CD4-positive, alpha-beta memory T cell (primary cell): ENCODE measurements at regions not wholly inside any gene's neighbourhood (a gene's known extent, or its start where the extent isn't known, plus 50 kb on each side); places are given as distances from the start of the nearest gene placed in this dataset.

Source experiments
- CTCF ChIA-PET: fragments of 350-600 bp; sonication (Branson Sonifier 250); formaldehyde crosslinking; loops from one replicate; lab custom pipeline; 2021; ENCODE audit warnings: inconsistent platforms; ENCODE audit not compliant: partially characterized antibody; lab: Charles Lee
- POLR2A ChIA-PET: fragments of 350-600 bp; sonication (Branson Sonifier 250); formaldehyde crosslinking; loops from one replicate; lab custom pipeline; 2021; ENCODE audit not compliant: partially characterized antibody; lab: Charles Lee
- DNase-seq, 5 donors: peaks; one replicate each; pipeline versions ENCODE4 v3.0.0 to v3.0.0-alpha.2; 2020 to 2022; ENCODE audit warnings: mixed read lengths in 1 of 5
- H3K27ac ChIP-seq: one replicate; pipeline ENCODE4 v1.7.0; 2013; ENCODE audit warnings: low read depth, low read length
- H3K27me3 ChIP-seq: 2 replicates; pipeline ENCODE4 v1.7.0; 2013; ENCODE audit warnings: mild to moderate bottlenecking, low read length, moderate library complexity; ENCODE audit not compliant: insufficient read depth
- H3K36me3 ChIP-seq: 2 replicates; pipeline ENCODE4 v1.7.0; 2013; ENCODE audit warnings: mild to moderate bottlenecking, low read length, moderate library complexity; ENCODE audit not compliant: insufficient read depth
- H3K4me1 ChIP-seq: 2 replicates; pipeline ENCODE4 v1.7.0; 2013; ENCODE audit warnings: mild to moderate bottlenecking, low read length, moderate library complexity; ENCODE audit not compliant: insufficient read depth
- H3K4me3 ChIP-seq, 2 donors: one replicate each; pipeline ENCODE4 v1.7.0; 2013; ENCODE audit warnings: low read length in 2 of 2, mild to moderate bottlenecking in 1 of 2
- H3K9me3 ChIP-seq, 2 donors: one replicate each; pipeline ENCODE4 v1.7.0; 2013; ENCODE audit warnings: low read length in 2 of 2, control low read depth in 1 of 2; ENCODE audit not compliant: control insufficient read depth in 1 of 2
- H3K27ac Mint-ChIP-seq, 7 donors: one replicate each; pipeline ENCODE4 v1.8.0; 2020 to 2021; ENCODE audit warnings: mixed read lengths in 7 of 7, mild to moderate bottlenecking in 6 of 7, inconsistent platforms in 3 of 7, moderate library complexity in 3 of 7
- H3K27me3 Mint-ChIP-seq, 2 donors: one replicate each; pipeline ENCODE4 v1.8.0; 2020 to 2021; ENCODE audit warnings: mixed read lengths in 2 of 2
- H3K36me3 Mint-ChIP-seq, 2 donors: one replicate each; pipeline ENCODE4 v1.8.0; 2020 to 2021; ENCODE audit warnings: mixed read lengths in 2 of 2, inconsistent platforms in 1 of 2, mild to moderate bottlenecking in 1 of 2
- H3K4me1 Mint-ChIP-seq, 4 donors: one replicate each; pipeline ENCODE4 v1.8.0; 2020 to 2021; ENCODE audit warnings: mixed read lengths in 4 of 4, mild to moderate bottlenecking in 1 of 4
- H3K4me3 Mint-ChIP-seq, 8 donors: one replicate each; pipeline ENCODE4 v1.8.0; 2020 to 2021; ENCODE audit warnings: mixed read lengths in 8 of 8, mild to moderate bottlenecking in 7 of 8, moderate library complexity in 6 of 8, inconsistent platforms in 3 of 8
- H3K9me3 Mint-ChIP-seq, 8 donors: one replicate each; pipeline ENCODE4 v1.8.0; 2020 to 2021; ENCODE audit warnings: mixed read lengths in 8 of 8, mild to moderate bottlenecking in 5 of 8, inconsistent platforms in 3 of 8, moderate library complexity in 1 of 8
- intact Hi-C: fragments of 100-400 bp; cut with micrococcal nuclease; formaldehyde crosslinking; loops from one replicate; pipeline ENCODE4 v1.15.1; 2023

DNA sequence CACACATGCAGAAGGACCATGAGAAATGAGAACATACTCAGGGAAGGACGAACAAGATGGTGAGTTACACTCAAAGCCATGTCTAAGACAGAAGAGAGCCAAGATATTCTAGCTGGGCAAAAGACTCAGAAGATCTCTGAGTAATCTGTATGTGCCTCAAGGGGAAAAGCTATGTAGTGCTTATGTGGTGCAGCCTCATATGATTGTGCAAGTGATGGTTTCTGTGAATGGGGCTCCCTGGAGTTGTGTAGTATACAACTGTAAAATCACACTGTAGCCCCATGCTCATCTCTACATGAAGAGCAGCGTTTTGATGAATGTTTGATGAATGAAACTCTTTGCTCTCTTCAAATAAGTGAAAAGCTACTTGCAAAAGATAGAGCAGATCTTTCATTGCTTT lies 57.5 kb downstream of the OSR1 start:
- no peaks in the 10 kb centered on the region for H3K4me1 Mint-ChIP-seq
- no peak overlapping the region for H3K27ac Mint-ChIP-seq
- H3K27me3 ChIP-seq: no peaks in the 10 kb centered on the region
- H3K4me3 ChIP-seq: no peak overlapping the region
- ChIA-PET CTCF (no interaction called here), POLR2A (no interaction called here)
- no peak overlapping the region for H3K4me3 Mint-ChIP-seq
- no peak for DNase-seq
- no peaks in the 10 kb centered on the region for H3K4me1 ChIP-seq
- no peaks in the 10 kb centered on the region for H3K27me3 Mint-ChIP-seq
- intact Hi-C loops: no loop called here
- H3K36me3 Mint-ChIP-seq: peaks cover 0 to 2% of the 10 kb centered on the region in 2 donors
- no peaks in the 10 kb centered on the region for H3K36me3 ChIP-seq
- H3K27ac ChIP-seq: no peak overlapping the region
- H3K9me3 ChIP-seq: no peaks in the 10 kb centered on the region
- peaks cover 0 to 2% (median 0%) of the 10 kb centered on the region in 8 donors for H3K9me3 Mint-ChIP-seq

DNA sequence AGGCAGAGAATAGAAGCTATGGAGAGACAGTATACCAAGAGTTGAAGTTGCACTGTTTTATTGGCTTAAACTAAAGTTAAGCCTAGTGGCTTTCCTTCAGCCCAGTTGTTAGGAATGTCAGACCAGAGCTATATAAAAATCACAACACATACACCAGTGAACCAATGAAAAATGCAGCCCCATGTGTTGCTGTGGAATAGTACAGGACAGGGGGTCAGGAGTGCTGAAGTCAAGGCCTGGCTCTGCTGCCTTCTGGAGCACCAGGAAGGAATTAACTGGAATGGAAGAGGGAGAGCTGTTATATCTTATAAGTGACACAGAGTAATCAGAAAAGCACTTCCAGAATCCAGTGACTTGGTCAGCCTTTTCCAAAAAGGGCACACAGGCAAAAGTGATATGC lies 58.9 kb downstream of the OSR1 start:
- H3K27me3 Mint-ChIP-seq: no peaks in the 10 kb centered on the region
- no peaks in the 10 kb centered on the region for H3K36me3 Mint-ChIP-seq
- DNase-seq: no peak
- intact Hi-C loops: no loop called here
- H3K4me3 Mint-ChIP-seq: no peak overlapping the region
- no peak overlapping the region for H3K4me3 ChIP-seq
- POLR2A ChIA-PET: no interaction called here
- no peaks in the 10 kb centered on the region for H3K4me1 Mint-ChIP-seq
- no peak overlapping the region for H3K27ac ChIP-seq
- no peak overlapping the region for H3K27ac Mint-ChIP-seq
- no peaks in the 10 kb centered on the region for H3K4me1 ChIP-seq
- H3K36me3 ChIP-seq: no peaks in the 10 kb centered on the region
- CTCF ChIA-PET: no interaction called here
- H3K9me3 ChIP-seq: no peaks in the 10 kb centered on the region
- H3K9me3 Mint-ChIP-seq: peaks cover 0 to 2% (median 0%) of the 10 kb centered on the region in 8 donors
- H3K27me3 ChIP-seq: no peaks in the 10 kb centered on the region

DNA sequence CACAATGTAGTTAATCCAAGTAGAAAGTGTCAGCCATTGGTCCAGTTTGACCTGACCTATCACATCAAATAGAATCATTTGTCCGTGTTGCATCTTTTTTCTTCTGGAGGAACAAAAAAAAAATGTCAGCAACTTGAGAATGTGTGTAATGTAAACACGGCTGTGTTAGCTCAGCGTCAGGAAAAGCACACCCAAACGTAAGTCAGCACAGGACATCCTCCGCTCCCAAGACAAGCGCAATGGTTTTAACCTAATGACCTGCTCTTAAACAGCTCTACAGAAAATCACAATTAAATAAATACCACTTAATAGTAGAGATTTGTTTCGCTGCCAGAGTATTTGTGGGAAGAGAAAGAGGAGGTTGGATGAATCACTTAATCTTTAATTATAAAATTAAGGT lies 59.4 kb downstream of the OSR1 start:
- H3K27ac Mint-ChIP-seq: no peak overlapping the region
- no peaks in the 10 kb centered on the region for H3K36me3 Mint-ChIP-seq
- Histone ChIP-seq H3K4me1 (no peaks in the 10 kb centered on the region), H3K27ac (no peak overlapping the region), H3K27me3 (no peaks in the 10 kb centered on the region), H3K4me3 (no peak overlapping the region), H3K9me3 (no peaks in the 10 kb centered on the region), H3K36me3 (no peaks in the 10 kb centered on the region)
- no peak for DNase-seq
- H3K9me3 Mint-ChIP-seq: peaks cover 0 to 2% (median 0%) of the 10 kb centered on the region in 8 donors
- no peaks in the 10 kb centered on the region for H3K4me1 Mint-ChIP-seq
- H3K27me3 Mint-ChIP-seq: no peaks in the 10 kb centered on the region
- ChIA-PET CTCF (no interaction called here), POLR2A (no interaction called here)
- H3K4me3 Mint-ChIP-seq: no peak overlapping the region
- intact Hi-C loops: no loop called here

DNA sequence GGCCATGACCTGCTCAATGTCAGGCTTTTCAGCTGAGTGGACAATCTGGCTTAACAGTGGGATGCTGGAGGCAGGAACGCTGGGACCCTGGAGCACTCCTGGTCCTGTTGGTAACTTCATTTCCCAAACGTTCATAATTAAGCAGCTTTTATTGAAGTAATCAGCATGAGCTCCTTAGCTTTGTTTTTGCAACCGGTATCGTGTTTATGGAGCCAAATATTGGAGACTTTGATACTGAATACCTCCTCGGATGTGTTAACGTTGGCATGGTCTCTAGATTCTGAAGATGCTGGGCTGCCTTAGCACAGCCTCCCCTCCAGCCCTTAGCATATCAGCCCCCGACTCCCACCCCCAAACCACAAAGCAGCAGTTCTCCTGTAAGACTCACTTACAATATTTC lies 60.7 kb downstream of the OSR1 start:
- H3K27me3 ChIP-seq: no peaks in the 10 kb centered on the region
- H3K4me3 ChIP-seq: no peak overlapping the region
- H3K4me1 ChIP-seq: no peaks in the 10 kb centered on the region
- no peak overlapping the region for H3K27ac ChIP-seq
- intact Hi-C loops: no loop called here
- POLR2A ChIA-PET: no interaction called here
- Mint-ChIP-seq H3K4me1 (no peaks in the 10 kb centered on the region), H3K27ac (no peak overlapping the region), H3K9me3 (no peaks in the 10 kb centered on the region), H3K4me3 (no peak overlapping the region), H3K36me3 (no peaks in the 10 kb centered on the region), H3K27me3 (no peaks in the 10 kb centered on the region)
- CTCF ChIA-PET: no interaction called here
- no peaks in the 10 kb centered on the region for H3K9me3 ChIP-seq
- no peaks in the 10 kb centered on the region for H3K36me3 ChIP-seq
- no peak for DNase-seq

DNA sequence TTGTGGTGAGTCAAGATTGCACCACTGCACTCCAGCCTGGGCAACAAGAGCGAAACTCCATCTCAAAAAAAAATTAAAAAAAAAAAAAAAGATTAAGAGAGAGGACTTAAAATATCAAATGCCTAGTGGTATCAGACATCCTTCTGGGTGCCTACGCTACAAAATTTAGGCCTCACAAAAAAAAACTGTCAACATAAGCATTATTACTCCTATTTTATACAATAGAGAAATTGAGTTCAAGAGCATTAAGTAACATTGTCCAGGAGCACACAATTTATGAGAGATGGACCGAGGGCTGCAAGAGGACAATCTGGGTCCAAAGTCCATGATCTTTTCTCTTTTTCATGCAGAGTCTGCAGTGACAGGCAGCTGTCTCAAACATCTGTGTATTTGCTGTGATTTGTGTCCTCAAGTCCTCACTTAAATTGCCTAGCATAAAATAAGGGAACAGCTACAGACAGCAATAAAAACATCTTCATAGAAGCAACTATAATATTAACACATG lies 62.4 kb downstream of the OSR1 start:
- CTCF ChIA-PET: no interaction called here
- Histone ChIP-seq H3K4me1 (no peaks in the 10 kb centered on the region), H3K4me3 (no peak overlapping the region), H3K27me3 (no peaks in the 10 kb centered on the region), H3K27ac (no peak overlapping the region), H3K9me3 (no peaks in the 10 kb centered on the region), H3K36me3 (no peaks in the 10 kb centered on the region)
- Mint-ChIP-seq H3K27me3 (no peaks in the 10 kb centered on the region), H3K27ac (no peak overlapping the region), H3K4me3 (no peak overlapping the region), H3K36me3 (no peaks in the 10 kb centered on the region), H3K4me1 (peaks cover 0 to 8% (median 3%) of the 10 kb centered on the region in 4 donors), H3K9me3 (no peaks in the 10 kb centered on the region)
- intact Hi-C loops: no loop called here
- POLR2A ChIA-PET: no interaction called here
- DNase-seq: no peak

DNA sequence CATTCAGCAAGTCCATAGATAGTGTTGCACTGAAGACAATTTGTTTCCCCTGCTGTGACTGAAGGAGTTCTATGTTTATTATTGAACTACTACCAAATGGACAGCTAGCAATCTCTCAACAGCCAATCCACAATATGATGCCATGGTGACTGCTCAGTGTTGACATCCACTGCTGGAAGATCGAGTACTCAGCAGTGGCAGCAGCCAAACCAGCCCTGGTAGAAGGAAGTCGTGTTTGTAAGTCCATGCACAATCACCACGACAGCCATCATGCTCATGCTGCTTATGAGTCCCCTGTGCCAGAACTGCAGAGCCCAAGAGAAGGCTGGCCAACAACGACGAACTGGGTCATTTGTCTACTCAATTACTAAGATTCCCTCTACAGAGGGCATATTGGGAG lies 66.4 kb downstream of the OSR1 start:
- Histone ChIP-seq H3K4me1 (no peaks in the 10 kb centered on the region), H3K27ac (no peak overlapping the region), H3K4me3 (no peak overlapping the region), H3K27me3 (no peaks in the 10 kb centered on the region), H3K36me3 (no peaks in the 10 kb centered on the region), H3K9me3 (no peaks in the 10 kb centered on the region)
- ChIA-PET POLR2A (no interaction called here), CTCF (no interaction called here)
- Mint-ChIP-seq H3K9me3 (no peaks in the 10 kb centered on the region), H3K4me1 (peaks cover 0 to 8% (median 3%) of the 10 kb centered on the region in 4 donors), H3K4me3 (no peak overlapping the region), H3K36me3 (no peaks in the 10 kb centered on the region), H3K27me3 (no peaks in the 10 kb centered on the region), H3K27ac (no peak overlapping the region)
- DNase-seq: no peak
- intact Hi-C loops: no loop called here

DNA sequence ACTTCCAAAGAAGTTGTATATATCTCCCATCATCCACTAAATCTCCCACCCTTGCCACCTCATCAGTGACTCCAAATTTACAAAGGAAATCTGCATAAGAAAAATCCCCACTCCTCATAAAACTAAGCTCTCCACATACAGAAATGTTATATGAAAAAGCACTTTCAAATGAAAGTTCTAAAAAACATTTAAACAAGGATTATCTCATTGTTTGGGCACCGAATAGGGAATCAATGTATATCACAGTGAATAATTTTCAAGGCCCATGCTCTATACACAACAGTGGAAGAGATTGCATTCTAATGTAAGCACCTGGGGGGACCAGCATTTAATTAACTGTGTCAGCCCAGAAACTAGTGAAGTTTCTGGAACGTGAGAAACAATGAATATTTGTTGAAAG lies 70.1 kb downstream of the OSR1 start:
- CTCF ChIA-PET: no interaction called here
- H3K27ac ChIP-seq: no peak overlapping the region
- H3K27me3 ChIP-seq: no peaks in the 10 kb centered on the region
- POLR2A ChIA-PET: no interaction called here
- H3K4me3 ChIP-seq: no peak overlapping the region
- Mint-ChIP-seq H3K27ac (no peak overlapping the region), H3K9me3 (peaks cover 0 to 9% (median 0%) of the 10 kb centered on the region in 8 donors), H3K4me1 (peaks cover 0 to 8% (median 3%) of the 10 kb centered on the region in 4 donors), H3K4me3 (no peak overlapping the region), H3K27me3 (no peaks in the 10 kb centered on the region), H3K36me3 (no peaks in the 10 kb centered on the region)
- H3K9me3 ChIP-seq: no peaks in the 10 kb centered on the region
- H3K4me1 ChIP-seq: no peaks in the 10 kb centered on the region
- intact Hi-C loops: no loop called here
- DNase-seq: no peak
- H3K36me3 ChIP-seq: no peaks in the 10 kb centered on the region

DNA sequence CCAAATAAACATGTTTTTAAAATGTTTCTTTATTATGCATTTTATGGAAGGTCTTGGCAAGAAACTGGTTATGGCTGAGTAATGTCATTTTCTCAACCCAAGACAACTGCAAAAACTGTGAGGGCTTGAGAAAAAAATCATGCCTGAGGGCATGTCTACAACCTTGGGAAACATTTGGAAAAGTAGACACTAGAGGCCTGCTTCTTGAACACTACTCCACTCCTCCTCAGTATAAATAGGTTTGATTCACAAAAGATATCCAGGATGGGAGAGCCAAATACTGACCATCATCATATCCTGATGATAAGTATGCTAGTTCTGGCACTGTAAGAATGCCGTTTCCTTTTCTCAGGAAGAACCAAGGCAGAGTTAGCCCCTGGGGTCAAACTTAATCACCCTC lies 71.1 kb downstream of the OSR1 start:
- H3K4me3 Mint-ChIP-seq: no peak overlapping the region
- Histone ChIP-seq H3K4me1 (no peaks in the 10 kb centered on the region), H3K9me3 (no peaks in the 10 kb centered on the region), H3K27ac (no peak overlapping the region), H3K27me3 (no peaks in the 10 kb centered on the region), H3K36me3 (no peaks in the 10 kb centered on the region), H3K4me3 (no peak overlapping the region)
- POLR2A ChIA-PET: no interaction called here
- H3K4me1 Mint-ChIP-seq: peaks cover 0 to 6% (median 1%) of the 10 kb centered on the region in 4 donors
- peaks cover 0 to 17% (median 3%) of the 10 kb centered on the region in 8 donors for H3K9me3 Mint-ChIP-seq
- DNase-seq: no peak
- H3K27ac Mint-ChIP-seq: no peak overlapping the region
- intact Hi-C loops: no loop called here
- H3K27me3 Mint-ChIP-seq: no peaks in the 10 kb centered on the region
- CTCF ChIA-PET: no interaction called here
- H3K36me3 Mint-ChIP-seq: peaks cover 0 to 5% of the 10 kb centered on the region in 2 donors
